ENCODE measurements at regions not wholly inside any gene's neighbourhood (a gene's known extent, or its start where the extent isn't known, plus 50 kb on each side); places are given as distances from the start of the nearest gene placed in this dataset.

DNA sequence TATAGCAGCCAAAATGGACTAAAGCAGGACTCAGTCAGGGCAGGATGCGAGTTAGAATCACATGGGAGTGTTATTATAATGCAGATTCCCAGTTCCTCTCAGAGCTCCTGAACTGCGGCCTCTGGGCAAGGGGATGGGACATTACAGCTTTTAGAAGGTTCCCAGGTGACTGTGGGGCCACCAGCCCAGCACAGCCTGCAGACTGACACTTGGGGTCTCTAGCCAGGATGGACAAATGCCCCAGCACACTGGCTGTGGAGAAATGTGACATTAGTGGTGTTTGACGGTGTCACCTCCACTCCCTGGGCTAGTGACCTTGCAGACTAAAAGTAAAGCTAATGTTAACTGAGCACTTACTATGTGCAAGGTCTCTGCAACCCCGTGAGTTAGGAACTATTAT, 238.0 kb upstream of the HS6ST1 start:
- H3K4me3 ChIP-seq (ENCODE audit: low read depth in 2 of 2, low read length in 1 of 2), result no peak overlapping the region
- no peaks in the 10 kb centered on the region for H3K9me3 ChIP-seq
- H2AFZ ChIP-seq (ENCODE audit: low read depth), result no peak overlapping the region
- ChIA-PET POLR2A (no interaction called here), CTCF (no interaction called here)
- H3K4me2 ChIP-seq, result no peak overlapping the region
- H3K27ac ChIP-seq (ENCODE audit: low read depth in 2 of 2, low read length in 1 of 2), result no peak overlapping the region
- H3K4me1 ChIP-seq (ENCODE audit: control insufficient read depth in 1 of 2, insufficient read depth in 2 of 2, low read depth in 1 of 2, low read length in 1 of 2), result peaks cover 0 to 10% of the 10 kb centered on the region in 2 experiments; a peak in 1 of 4 replicates
- no peaks in the 10 kb centered on the region for H3K79me2 ChIP-seq (ENCODE audit: insufficient read depth)
- DNase-seq, result no peak
- H3K9ac ChIP-seq, result no peak overlapping the region
- 31% methylated on average over 4 of the region's 4 CpGs for WGBS (ENCODE audit: low lambda C conversion rate)
- H4K20me1 ChIP-seq (ENCODE audit: insufficient read depth), result no peaks in the 10 kb centered on the region
- H3F3A ChIP-seq (replicated peaks; ENCODE audit: insufficient read depth), result no peaks in the 10 kb centered on the region
- TF ChIP-seq POLR2AphosphoS5 (IDR thresholded peaks at IDR 0.05; ENCODE audit: low read depth, low read length) (no peak), TCF12 (IDR thresholded peaks at IDR 0.05) (no peak), GATA2 (CRISPR knock-in tag; IDR thresholded peaks at IDR 0.05) (no peak), RCOR1 (IDR thresholded peaks at IDR 0.05; ENCODE audit: low read length) (no peak), RFX5 (IDR thresholded peaks at IDR 0.05; ENCODE audit: low read length) (no peak)
- TF ChIP-seq, protein P1, sequence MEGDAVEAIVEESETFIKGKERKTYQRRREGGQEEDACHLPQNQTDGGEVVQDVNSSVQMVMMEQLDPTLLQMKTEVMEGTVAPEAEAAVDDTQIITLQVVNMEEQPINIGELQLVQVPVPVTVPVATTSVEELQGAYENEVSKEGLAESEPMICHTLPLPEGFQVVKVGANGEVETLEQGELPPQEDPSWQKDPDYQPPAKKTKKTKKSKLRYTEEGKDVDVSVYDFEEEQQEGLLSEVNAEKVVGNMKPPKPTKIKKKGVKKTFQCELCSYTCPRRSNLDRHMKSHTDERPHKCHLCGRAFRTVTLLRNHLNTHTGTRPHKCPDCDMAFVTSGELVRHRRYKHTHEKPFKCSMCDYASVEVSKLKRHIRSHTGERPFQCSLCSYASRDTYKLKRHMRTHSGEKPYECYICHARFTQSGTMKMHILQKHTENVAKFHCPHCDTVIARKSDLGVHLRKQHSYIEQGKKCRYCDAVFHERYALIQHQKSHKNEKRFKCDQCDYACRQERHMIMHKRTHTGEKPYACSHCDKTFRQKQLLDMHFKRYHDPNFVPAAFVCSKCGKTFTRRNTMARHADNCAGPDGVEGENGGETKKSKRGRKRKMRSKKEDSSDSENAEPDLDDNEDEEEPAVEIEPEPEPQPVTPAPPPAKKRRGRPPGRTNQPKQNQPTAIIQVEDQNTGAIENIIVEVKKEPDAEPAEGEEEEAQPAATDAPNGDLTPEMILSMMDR (IDR thresholded peaks at IDR 0.05), result no peak
- H3K36me3 ChIP-seq (replicated peaks in 1 of 2; ENCODE audit: control insufficient read depth in 1 of 2, insufficient read depth in 2 of 2, low read length in 1 of 2), result no peaks in the 10 kb centered on the region
- H3K27me3 ChIP-seq (ENCODE audit: insufficient read depth), result no peaks in the 10 kb centered on the region
- H3K9me2 ChIP-seq, result no peaks in the 10 kb centered on the region

DNA sequence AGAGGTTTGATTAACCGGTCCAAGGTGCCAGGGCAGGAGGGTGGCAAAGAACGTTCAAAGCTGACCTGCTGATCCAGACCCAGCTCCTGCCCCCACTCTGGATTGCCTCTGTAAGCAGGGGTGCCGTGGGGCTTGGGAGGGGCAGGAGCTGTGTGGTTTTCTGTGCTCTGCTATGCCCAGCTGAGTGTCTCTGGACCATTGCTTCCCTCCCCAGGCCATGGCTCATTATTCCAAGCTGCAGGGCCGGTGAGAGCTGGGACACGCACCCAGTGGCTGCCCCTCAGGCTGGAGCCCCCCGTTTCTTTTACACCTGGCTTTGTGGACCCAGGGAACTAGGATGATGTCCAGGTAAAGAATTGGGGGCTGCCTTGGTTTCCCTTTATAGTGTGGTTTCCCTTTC, 238.4 kb upstream of the HS6ST1 start:
- Histone ChIP-seq H3K9me3 (no peaks in the 10 kb centered on the region), H3K36me3 (replicated peaks in 1 of 2; ENCODE audit: control insufficient read depth in 1 of 2, insufficient read depth in 2 of 2, low read length in 1 of 2) (no peaks in the 10 kb centered on the region), H3K79me2 (ENCODE audit: insufficient read depth) (no peaks in the 10 kb centered on the region), H3K27ac (ENCODE audit: low read depth in 2 of 2, low read length in 1 of 2) (no peak overlapping the region), H3K4me3 (ENCODE audit: low read depth in 2 of 2, low read length in 1 of 2) (no peak overlapping the region), H3K9ac (no peak overlapping the region), H3F3A (replicated peaks; ENCODE audit: insufficient read depth) (no peaks in the 10 kb centered on the region), H2AFZ (ENCODE audit: low read depth) (no peak overlapping the region), H3K9me2 (no peaks in the 10 kb centered on the region), H3K4me2 (no peak overlapping the region), H4K20me1 (ENCODE audit: insufficient read depth) (no peaks in the 10 kb centered on the region), H3K27me3 (ENCODE audit: insufficient read depth) (no peaks in the 10 kb centered on the region), H3K4me1 (ENCODE audit: control insufficient read depth in 1 of 2, insufficient read depth in 2 of 2, low read depth in 1 of 2, low read length in 1 of 2) (peaks cover 0 to 9% of the 10 kb centered on the region in 2 experiments; a peak in 1 of 4 replicates)
- 40% methylated on average over 3 of the region's 6 CpGs for WGBS (ENCODE audit: low lambda C conversion rate)
- no peak for DNase-seq
- CTCF ChIA-PET, result interaction anchor here (0.9 kb wide), 1 partner anchor 247 kb away, joined by 3 read pairs; no protein-coding TSS in a partner anchor
- TF ChIP-seq, protein P1 (IDR thresholded peaks at IDR 0.05), result no peak
- TF ChIP-seq CHD2 (IDR thresholded peaks at IDR 0.05; ENCODE audit: low read length, partially characterized antibody), result no peak
- POLR2A ChIA-PET, result no interaction called here

DNA sequence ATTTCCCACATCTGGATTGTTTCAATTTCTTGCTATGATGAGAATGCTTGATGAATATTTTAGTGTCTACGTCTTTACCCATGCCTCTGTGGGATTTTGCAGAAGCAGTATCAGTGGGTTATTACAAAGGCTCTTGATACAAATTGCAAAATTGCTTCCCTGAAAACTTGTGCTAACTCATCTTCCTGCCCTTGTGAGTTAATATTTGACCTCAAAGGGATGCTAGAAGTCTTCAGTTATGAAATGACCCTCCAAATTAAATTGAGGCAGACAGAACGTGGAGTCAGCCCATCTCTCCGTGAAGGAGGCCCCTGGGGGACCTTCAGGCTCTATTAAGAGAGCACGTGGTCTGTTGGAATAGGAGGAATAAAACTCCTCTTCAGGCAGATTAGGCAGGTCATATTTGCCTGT, 239.2 kb upstream of the HS6ST1 start:
- Histone ChIP-seq H3K9me2 (no peaks in the 10 kb centered on the region), H3K9me3 (no peaks in the 10 kb centered on the region), H3K27ac (ENCODE audit: low read depth in 2 of 2, low read length in 1 of 2) (no peak overlapping the region), H3F3A (replicated peaks; ENCODE audit: insufficient read depth) (no peaks in the 10 kb centered on the region), H3K4me3 (ENCODE audit: low read depth in 2 of 2, low read length in 1 of 2) (no peak overlapping the region), H3K36me3 (replicated peaks in 1 of 2; ENCODE audit: control insufficient read depth in 1 of 2, insufficient read depth in 2 of 2, low read length in 1 of 2) (no peaks in the 10 kb centered on the region), H3K9ac (no peak overlapping the region), H3K4me1 (ENCODE audit: control insufficient read depth in 1 of 2, insufficient read depth in 2 of 2, low read depth in 1 of 2, low read length in 1 of 2) (peaks cover 1 to 7% of the 10 kb centered on the region in 2 experiments; a peak in 2 of 4 replicates), H4K20me1 (ENCODE audit: insufficient read depth) (no peaks in the 10 kb centered on the region), H2AFZ (ENCODE audit: low read depth) (no peak overlapping the region), H3K4me2 (no peak overlapping the region), H3K27me3 (ENCODE audit: insufficient read depth) (no peaks in the 10 kb centered on the region), H3K79me2 (ENCODE audit: insufficient read depth) (no peaks in the 10 kb centered on the region)
- WGBS (ENCODE audit: low lambda C conversion rate), result 32% methylated on average over 4 of the region's 4 CpGs
- DNase-seq, result no peak
- no peak for TF ChIP-seq MEF2A (IDR thresholded peaks at IDR 0.05; ENCODE audit: borderline replicate concordance, low read depth)
- no peak for TF ChIP-seq EP300 (IDR thresholded peaks at IDR 0.05; ENCODE audit: borderline replicate concordance in 1 of 2, low read depth in 1 of 2, low read length in 1 of 2)
- TF ChIP-seq NRF1 (IDR thresholded peaks at IDR 0.05; ENCODE audit: low read depth, low read length), result no peak
- TF ChIP-seq SIN3A (IDR thresholded peaks at IDR 0.05; ENCODE audit: borderline replicate concordance, low read depth, low read length), result no peak
- TF ChIP-seq, protein P2, sequence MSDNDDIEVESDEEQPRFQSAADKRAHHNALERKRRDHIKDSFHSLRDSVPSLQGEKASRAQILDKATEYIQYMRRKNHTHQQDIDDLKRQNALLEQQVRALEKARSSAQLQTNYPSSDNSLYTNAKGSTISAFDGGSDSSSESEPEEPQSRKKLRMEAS (IDR thresholded peaks at IDR 0.05; ENCODE audit: low read depth), result no peak
- TF ChIP-seq, protein P3, sequence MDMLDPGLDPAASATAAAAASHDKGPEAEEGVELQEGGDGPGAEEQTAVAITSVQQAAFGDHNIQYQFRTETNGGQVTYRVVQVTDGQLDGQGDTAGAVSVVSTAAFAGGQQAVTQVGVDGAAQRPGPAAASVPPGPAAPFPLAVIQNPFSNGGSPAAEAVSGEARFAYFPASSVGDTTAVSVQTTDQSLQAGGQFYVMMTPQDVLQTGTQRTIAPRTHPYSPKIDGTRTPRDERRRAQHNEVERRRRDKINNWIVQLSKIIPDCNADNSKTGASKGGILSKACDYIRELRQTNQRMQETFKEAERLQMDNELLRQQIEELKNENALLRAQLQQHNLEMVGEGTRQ (IDR thresholded peaks at IDR 0.05; ENCODE audit: borderline replicate concordance, low read depth, low read length), result no peak
- TF ChIP-seq RXRA (IDR thresholded peaks at IDR 0.05; ENCODE audit: borderline replicate concordance, low read depth), result no peak
- TF ChIP-seq, protein P1 (IDR thresholded peaks at IDR 0.05), result no peak
- POLR2A ChIA-PET, result no interaction called here
- CTCF ChIA-PET, result interaction anchor here (0.9 kb wide), 1 partner anchor 247 kb away, joined by 3 read pairs; no protein-coding TSS in a partner anchor

Data from SK-N-SH (cell line).